GM19397 (cell line): ENCODE measurements at regions not wholly inside any gene's neighbourhood (a gene's known extent, or its start where the extent isn't known, plus 50 kb on each side); places are given as distances from the start of the nearest gene placed in this dataset.

Experiments used
- ATAC-seq: cut with Tn5 transposase; IDR thresholded peaks from one replicate; pipeline ENCODE4 v1.9.1; 2021; ENCODE audit warnings: mild to moderate bottlenecking, moderate library complexity; ENCODE audit not compliant: unreplicated experiment

GRCh38 chr11:15888556-15889345 lies 467.6 kb downstream of the SOX6 start:
- no peak for ATAC-seq

- ATAC-seq = no peak
Measured at GRCh38 chr11:15889363-15890030, 466.8 kb downstream of the SOX6 start.

- no peak for ATAC-seq
Measured at GRCh38 chr11:15890031-15890713, 466.2 kb downstream of the SOX6 start.

GRCh38 chr11:15893080-15893492 lies 463.3 kb downstream of the SOX6 start:
- no peak for ATAC-seq

GRCh38 chr11:15896026-15896425 lies 460.3 kb downstream of the SOX6 start:
- ATAC-seq = no peak

GRCh38 chr11:15896530-15896929 lies 459.8 kb downstream of the SOX6 start:
- ATAC-seq = no peak

- ATAC-seq = no peak
Measured at GRCh38 chr11:15897211-15897960, 459.0 kb downstream of the SOX6 start.

- ATAC-seq = no peak
Measured at GRCh38 chr11:15901054-15901453, 455.3 kb downstream of the SOX6 start.

GRCh38 chr11:15901790-15902189 lies 454.6 kb downstream of the SOX6 start:
- ATAC-seq = no peak

- no peak for ATAC-seq
Measured at GRCh38 chr11:15903246-15903645, 453.1 kb downstream of the SOX6 start.

GRCh38 chr11:15905366-15906104 lies 450.8 kb downstream of the SOX6 start:
- no peak for ATAC-seq

GRCh38 chr11:15906481-15907035 lies 449.8 kb downstream of the SOX6 start:
- no peak for ATAC-seq

- no peak for ATAC-seq
Measured at GRCh38 chr11:15907806-15908205, 448.5 kb downstream of the SOX6 start.

GRCh38 chr11:15909937-15910598 lies 446.3 kb downstream of the SOX6 start:
- ATAC-seq = no peak

GRCh38 chr11:15910761-15911160 lies 445.6 kb downstream of the SOX6 start:
- no peak for ATAC-seq

GRCh38 chr11:15911377-15912044 lies 444.8 kb downstream of the SOX6 start:
- ATAC-seq = no peak

- ATAC-seq = no peak
Measured at GRCh38 chr11:15912291-15912690, 444.1 kb downstream of the SOX6 start.

GRCh38 chr11:15912825-15913224 lies 443.5 kb downstream of the SOX6 start:
- ATAC-seq = no peak

GRCh38 chr11:15913261-15913660 lies 443.1 kb downstream of the SOX6 start:
- no peak for ATAC-seq
